Hematopoietic multipotent progenitor cell treated with erythropoietin and hydrocortisone succinate and interleukin-3 and kit ligand, for 6 days (in vitro differentiated cells): ENCODE measurements at regions not wholly inside any gene's neighbourhood (a gene's known extent, or its start where the extent isn't known, plus 50 kb on each side); places are given as distances from the start of the nearest gene placed in this dataset.
"Not testable (repeated sequence)": the region's sequence is repeated elsewhere in the genome, so short reads cannot be mapped to it uniquely, and the experiment has no call there.

Experiments used
- DNase-seq: peaks from one replicate; pipeline ENCODE4 v3.0.0-alpha.2; 2015

DNA sequence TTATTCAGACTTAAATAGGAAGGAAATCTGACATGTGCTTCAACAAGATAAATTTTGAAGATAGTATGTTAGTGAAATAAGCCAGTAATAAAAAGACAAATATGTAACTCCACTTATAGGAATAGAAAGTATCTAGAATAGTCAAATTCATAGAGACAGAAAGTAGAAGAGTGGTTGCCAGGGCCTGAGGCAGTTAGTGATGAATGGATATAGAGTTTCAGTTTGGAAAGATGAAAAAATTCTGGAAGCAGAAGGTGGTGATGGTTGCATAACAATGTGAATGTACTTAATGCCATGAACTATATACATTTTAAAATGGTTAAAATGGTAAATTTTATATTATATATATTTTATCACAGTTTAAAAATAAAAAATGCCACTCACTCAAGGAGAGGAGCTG, 54.3 kb downstream of the HAND2 start:
- no peak for DNase-seq

DNA sequence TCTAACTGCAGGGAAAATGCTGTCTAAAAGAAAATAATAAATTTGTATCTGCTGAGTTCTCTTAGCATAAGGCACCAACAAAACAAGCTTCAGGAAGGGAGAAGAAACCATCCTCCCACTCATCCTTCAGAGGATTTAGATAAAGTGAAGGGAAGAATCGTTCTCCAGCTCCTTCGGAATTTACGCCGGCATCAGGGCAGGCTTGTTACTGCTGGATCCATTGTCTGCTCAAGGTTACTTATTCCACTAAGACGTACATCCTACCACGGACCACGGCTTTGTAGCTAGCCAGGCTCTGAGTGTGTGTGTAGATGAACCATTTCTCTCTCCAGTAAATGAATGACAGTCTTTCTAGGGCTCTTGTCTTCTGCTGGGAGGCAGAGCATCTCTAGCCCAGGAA, 60.4 kb downstream of the HAND2 start:
- DNase-seq, result no peak

DNA sequence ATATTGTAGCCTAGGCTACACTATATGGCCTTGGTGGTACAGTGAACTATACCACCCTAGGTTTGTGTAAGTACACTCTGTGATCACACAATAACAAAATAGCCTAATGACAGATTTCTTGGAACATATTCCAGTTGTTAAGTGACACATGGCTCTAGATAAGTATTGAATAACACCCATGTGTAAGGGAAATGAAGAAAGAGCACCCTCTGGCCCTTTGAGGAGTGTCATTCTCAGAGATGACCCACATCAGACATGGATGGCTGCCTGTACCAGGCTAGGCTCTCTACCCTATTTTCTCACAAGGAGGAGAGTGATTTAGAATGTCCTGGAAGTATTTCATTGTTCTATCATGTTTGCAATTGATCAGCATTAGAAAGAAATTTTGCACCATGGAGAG, 61.7 kb downstream of the HAND2 start:
- no peak for DNase-seq

DNA sequence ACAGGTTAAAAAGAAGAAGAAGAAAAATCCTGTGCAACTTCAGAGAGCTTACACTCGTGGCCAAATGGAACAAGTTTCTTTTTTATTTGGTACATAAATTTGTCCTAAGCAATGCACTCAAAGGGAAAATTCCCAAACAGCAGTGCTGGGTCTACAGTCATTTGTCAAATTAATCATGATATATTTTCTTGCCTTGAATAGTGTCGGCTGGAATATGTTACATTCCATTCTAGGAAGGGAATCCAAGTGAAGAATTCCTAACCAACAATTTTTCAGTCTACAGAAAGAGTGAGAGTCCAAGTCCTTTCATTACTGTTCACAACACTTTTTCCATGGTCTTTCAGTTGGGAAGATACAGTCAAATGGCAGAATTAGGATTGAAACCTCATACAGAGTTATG, 63.9 kb downstream of the HAND2 start:
- no peak for DNase-seq

DNA sequence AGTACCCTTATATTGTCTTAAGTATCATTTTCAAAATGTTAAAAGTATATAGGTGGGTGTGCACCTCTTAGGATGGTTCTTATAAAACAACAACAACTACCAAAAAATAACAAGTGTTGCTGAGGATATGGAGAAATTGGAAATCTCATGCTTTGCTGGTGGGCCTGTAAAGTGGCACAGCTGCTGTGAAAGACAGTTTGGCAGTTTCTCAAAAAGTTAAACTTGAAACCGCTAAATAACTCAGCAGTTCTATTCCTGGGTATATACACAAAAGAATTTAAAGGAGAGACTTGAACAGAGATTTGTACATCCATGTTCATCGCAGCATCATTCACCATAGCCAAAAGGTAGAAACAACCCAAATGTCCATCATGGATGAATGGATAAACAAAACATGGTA, 65.5 kb downstream of the HAND2 start:
- no peak for DNase-seq

DNA sequence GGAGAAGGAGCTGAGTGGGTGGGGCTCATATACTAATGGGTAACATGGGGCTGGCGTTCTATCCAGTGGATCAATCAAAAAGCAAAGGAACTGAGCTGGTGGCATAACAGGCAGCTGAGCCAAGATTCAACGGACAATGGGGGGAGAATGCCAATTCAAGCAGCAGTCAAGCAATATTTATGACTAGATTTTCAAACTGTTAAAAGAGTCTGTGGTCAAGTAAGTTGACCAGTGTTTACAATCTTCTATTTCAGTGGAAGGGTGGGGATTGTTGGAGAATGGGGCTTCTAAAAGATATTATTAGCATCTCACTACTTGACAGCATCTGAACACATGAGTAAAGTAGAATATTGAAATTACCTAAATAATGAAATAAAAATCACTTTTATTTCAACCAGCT, 64.9 kb upstream of the SCRG1 start:
- DNase-seq, result no peak

GRCh38 chr4:173461170-173461569, 62.3 kb upstream of the SCRG1 start:
- peak; percentile 93 for DNase-seq

- DNase-seq, result no peak
Measured at GRCh38 chr4:173459857-173460256, 60.9 kb upstream of the SCRG1 start.

- no peak for DNase-seq
Measured at GRCh38 chr4:173457893-173458292, 59.0 kb upstream of the SCRG1 start.

GRCh38 chr4:173451435-173451834, 52.5 kb upstream of the SCRG1 start:
- DNase-seq, result not testable (repeated sequence)

GRCh38 chr4:173450281-173450680, 51.4 kb upstream of the SCRG1 start:
- no peak for DNase-seq

- DNase-seq, result no peak
Measured at GRCh38 chr4:173449380-173449717, 50.4 kb upstream of the SCRG1 start.

DNA sequence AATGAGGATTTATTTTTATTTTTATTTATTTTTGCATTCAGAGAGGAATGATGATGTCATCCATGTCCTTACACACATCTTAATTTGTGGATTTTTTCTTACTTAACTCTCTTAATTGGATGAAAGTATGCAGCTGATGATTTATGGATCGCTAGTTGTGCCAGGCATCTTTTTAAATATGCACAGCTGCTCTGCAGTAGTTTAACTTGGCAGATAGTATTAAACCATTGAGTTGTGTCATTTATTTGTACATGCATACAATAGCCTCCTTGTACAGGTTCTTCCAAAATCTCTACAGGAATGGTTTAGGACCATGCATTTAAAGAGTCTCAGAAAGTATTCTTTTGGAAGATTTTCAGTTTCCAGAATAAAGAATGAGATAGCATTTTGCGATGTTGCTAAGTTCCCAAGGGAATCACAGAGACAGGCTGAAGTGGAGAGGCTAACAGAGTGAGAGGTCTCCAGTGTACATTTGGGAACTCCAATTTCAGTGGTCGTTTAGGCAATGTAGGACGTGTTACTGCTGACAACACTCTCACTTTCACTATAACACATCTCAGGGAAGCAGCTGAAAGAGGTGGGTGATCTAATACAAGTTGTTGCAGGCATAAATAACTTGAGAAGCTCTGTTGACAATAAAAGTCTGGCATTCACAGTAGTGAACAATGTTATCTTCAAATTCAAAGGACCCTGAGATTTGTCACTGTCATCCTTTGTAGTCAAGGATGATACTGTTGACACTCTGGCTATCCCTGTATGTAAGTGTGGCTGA, 49.9 kb upstream of the SCRG1 start:
- DNase-seq, result peak; percentile 42
